NAMALWA (cell line): ENCODE measurements at regions not wholly inside any gene's neighbourhood (a gene's known extent, or its start where the extent isn't known, plus 50 kb on each side); places are given as distances from the start of the nearest gene placed in this dataset.
"Not testable (repeated sequence)": the region's sequence is repeated elsewhere in the genome, so short reads cannot be mapped to it uniquely, and the experiment has no call there.

Experiments used
- DNase-seq: peaks from one replicate; pipeline ENCODE4 v3.0.0-alpha.2; 2015; ENCODE audit warnings: low spot score

- no peak for DNase-seq
These were observed 596.5 kb upstream of the KLF12 start for GRCh38 chr13:74730556-74731331.

GRCh38 chr13:74726206-74726605 is 592.0 kb upstream of the KLF12 start:
- no peak for DNase-seq

GRCh38 chr13:74718232-74718842 is 584.1 kb upstream of the KLF12 start:
- not testable (repeated sequence) for DNase-seq

GRCh38 chr13:74715718-74716117 is 581.5 kb upstream of the KLF12 start:
- DNase-seq, result no peak

GRCh38 chr13:74710006-74710405 is 575.8 kb upstream of the KLF12 start:
- no peak for DNase-seq

- no peak for DNase-seq
These were observed 575.0 kb upstream of the KLF12 start for GRCh38 chr13:74709226-74709625.

- no peak for DNase-seq
These were observed 574.4 kb upstream of the KLF12 start for GRCh38 chr13:74708629-74709028.

- DNase-seq, result no peak
These were observed 573.1 kb upstream of the KLF12 start for GRCh38 chr13:74707291-74707690.

- no peak for DNase-seq
These were observed 572.6 kb upstream of the KLF12 start for GRCh38 chr13:74706801-74707200.

GRCh38 chr13:74705438-74705837 is 571.2 kb upstream of the KLF12 start:
- no peak for DNase-seq

- DNase-seq, result no peak
These were observed 569.7 kb upstream of the KLF12 start for GRCh38 chr13:74703855-74704387.

- DNase-seq, result no peak
These were observed 562.1 kb upstream of the KLF12 start for GRCh38 chr13:74696148-74696922.

- DNase-seq, result no peak
These were observed 561.0 kb upstream of the KLF12 start for GRCh38 chr13:74695021-74695800.

GRCh38 chr13:74687442-74688182 is 553.4 kb upstream of the KLF12 start:
- DNase-seq, result no peak

GRCh38 chr13:74683411-74683810 is 549.2 kb upstream of the KLF12 start:
- DNase-seq, result no peak

- no peak for DNase-seq
These were observed 548.5 kb upstream of the KLF12 start for GRCh38 chr13:74682746-74683145.

GRCh38 chr13:74681891-74682290 is 547.7 kb upstream of the KLF12 start:
- DNase-seq, result no peak

GRCh38 chr13:74678308-74678965 is 544.2 kb upstream of the KLF12 start:
- no peak for DNase-seq

- no peak for DNase-seq
These were observed 541.8 kb upstream of the KLF12 start for GRCh38 chr13:74675972-74676371.

- no peak for DNase-seq
These were observed 541.0 kb upstream of the KLF12 start for GRCh38 chr13:74675182-74675581.

- DNase-seq, result no peak
These were observed 540.5 kb upstream of the KLF12 start for GRCh38 chr13:74674720-74675119.
